H1 (cell line): ENCODE measurements at regions not wholly inside any gene's neighbourhood (a gene's known extent, or its start where the extent isn't known, plus 50 kb on each side); places are given as distances from the start of the nearest gene placed in this dataset.

Source experiments
- CTCF ChIA-PET: fragments of 300-600 bp; sonication (Branson Sonifier 250); formaldehyde crosslinking; loops from one replicate; lab custom pipeline; 2021; ENCODE audit not compliant: partially characterized antibody; lab: Charles Lee
- POLR2A ChIA-PET: fragments of 300-600 bp; sonication (Branson Sonifier 250); formaldehyde crosslinking; loops from one replicate; lab custom pipeline; 2021; ENCODE audit warnings: inconsistent platforms; ENCODE audit not compliant: partially characterized antibody; lab: Charles Lee
- DNase-seq, 2 experiments: peaks; one replicate each; pipeline versions ENCODE4 v3.0.0 to v3.0.0-alpha.2; 2010 to 2022; ENCODE audit warnings: low spot score in 2 of 2, low read depth in 1 of 2, mixed read lengths in 1 of 2
- FAIRE-seq: peaks from 2 replicates; lab custom pipeline; 2011; peaks lifted over from hg19 to GRCh38; lab: Jason Lieb, UNC
- H2AFZ ChIP-seq: 2 replicates; pipeline ENCODE4 v1.8.1; 2012; ENCODE audit warnings: low read length, inconsistent platforms
- H2AK5ac ChIP-seq: 2 replicates; pipeline ENCODE4 v1.6.1; 2013; ENCODE audit warnings: low read depth, low read length
- H2BK120ac ChIP-seq: replicated peaks from 2 replicates; pipeline ENCODE3; 2013; ENCODE audit warnings: low read depth, low read length, inconsistent platforms
- H2BK12ac ChIP-seq: 2 replicates; pipeline ENCODE4 v1.6.1; 2013; ENCODE audit warnings: low read depth, low read length
- H2BK15ac ChIP-seq: 2 replicates; pipeline ENCODE4 v1.6.1; 2013; ENCODE audit warnings: low read length
- H2BK20ac ChIP-seq: 2 replicates; pipeline ENCODE4 v1.6.1; 2013; ENCODE audit warnings: low read length
- H2BK5ac ChIP-seq: 2 replicates; pipeline ENCODE4 v1.6.1; 2013; ENCODE audit warnings: low read depth, low read length
- H3K14ac ChIP-seq: 2 replicates; pipeline ENCODE4 v1.6.1; 2013; ENCODE audit warnings: inconsistent platforms; ENCODE audit not compliant: insufficient read length
- H3K18ac ChIP-seq: 2 replicates; pipeline ENCODE4 v1.6.1; 2013; ENCODE audit warnings: low read length; ENCODE audit errors: extremely low read depth
- H3K23ac ChIP-seq: 2 replicates; pipeline ENCODE4 v1.6.1; 2013; ENCODE audit warnings: inconsistent platforms; ENCODE audit not compliant: insufficient read length
- H3K23me2 ChIP-seq: 2 replicates; pipeline ENCODE4 v1.6.1; 2013; ENCODE audit warnings: low read depth, low read length
- H3K27ac ChIP-seq: 2 replicates; pipeline ENCODE4 v1.6.1; 2011; ENCODE audit warnings: low read depth, low read length, inconsistent platforms
- H3K27me3 ChIP-seq, 4 experiments: replicated peaks in 1 of 4; 1 replicate in 1 of 4; 2 replicates in 3 of 4; pipeline versions ENCODE4 v1.6.1 to v1.8.1; 2011 to 2013; ENCODE audit warnings: low read length in 3 of 4, mild to moderate bottlenecking in 3 of 4, inconsistent platforms in 2 of 4, mixed read lengths in 2 of 4, moderate library complexity in 1 of 4; ENCODE audit not compliant: control insufficient read depth in 3 of 4, insufficient read depth in 3 of 4; ENCODE audit errors: extremely low read depth in 1 of 4
- H3K36me3 ChIP-seq, 4 experiments: 2 replicates each; pipeline versions ENCODE4 v1.6.1 to v1.8.1; 2011 to 2013; ENCODE audit warnings: mild to moderate bottlenecking in 4 of 4, low read length in 3 of 4, moderate library complexity in 2 of 4, control low read depth in 1 of 4, inconsistent platforms in 1 of 4; ENCODE audit not compliant: insufficient read depth in 4 of 4, control insufficient read depth in 2 of 4
- H3K4ac ChIP-seq: replicated peaks from 2 replicates; pipeline ENCODE3; 2013; ENCODE audit warnings: low read length, low read depth, mixed read lengths, inconsistent platforms; ENCODE audit not compliant: insufficient read length
- H3K4me1 ChIP-seq, 4 experiments: replicated peaks in 1 of 4; 1 replicate in 1 of 4; 2 replicates in 3 of 4; pipeline versions ENCODE4 v1.6.1 to v1.8.1; 2011 to 2013; ENCODE audit warnings: low read length in 3 of 4, inconsistent platforms in 2 of 4, mixed read lengths in 1 of 4; ENCODE audit not compliant: insufficient read depth in 4 of 4, control insufficient read depth in 3 of 4
- H3K4me2 ChIP-seq, 2 experiments: 2 replicates each; pipeline versions ENCODE4 v1.6.1 to v1.8.1; 2011 to 2013; ENCODE audit warnings: low read depth in 2 of 2, low read length in 2 of 2, control low read depth in 1 of 2, inconsistent platforms in 1 of 2, mild to moderate bottlenecking in 1 of 2; ENCODE audit not compliant: insufficient read depth in 1 of 2
- H3K4me3 ChIP-seq, 4 experiments: fragments of 200-600, 300-600 bp in 1 of 4; sonication (generic), shearing (Covaris generic), sonication (Bioruptor Twin) in 1 of 4; 2 replicates each; pipeline versions ENCODE4 v1.5.1 to v1.8.1; 2011 to 2016; ENCODE audit warnings: low read length in 4 of 4, low read depth in 3 of 4, control low read depth in 2 of 4, inconsistent platforms in 2 of 4, mild to moderate bottlenecking in 2 of 4, mixed read lengths in 1 of 4, moderate library complexity in 1 of 4; ENCODE audit not compliant: insufficient read depth in 2 of 4; ENCODE audit errors: extremely low read depth in 1 of 4
- H3K56ac ChIP-seq: replicated peaks from 2 replicates; pipeline ENCODE3; 2013; ENCODE audit warnings: low read depth, mild to moderate bottlenecking, mixed read lengths, low read length, inconsistent platforms; ENCODE audit not compliant: insufficient read length
- H3K79me1 ChIP-seq: 2 replicates; pipeline ENCODE4 v1.6.1; 2013; ENCODE audit warnings: low read depth, low read length, control low read depth
- H3K79me2 ChIP-seq, 2 experiments: 2 replicates each; pipeline versions ENCODE4 v1.6.1 to v1.8.1; 2012 to 2013; ENCODE audit warnings: low read length in 2 of 2, mild to moderate bottlenecking in 2 of 2, inconsistent platforms in 1 of 2; ENCODE audit not compliant: insufficient read depth in 2 of 2, control insufficient read depth in 1 of 2
- H3K9ac ChIP-seq, 4 experiments: replicated peaks in 1 of 4; 1 replicate in 1 of 4; 2 replicates in 3 of 4; pipeline versions ENCODE4 v1.6.1 to v1.8.1; 2011 to 2013; ENCODE audit warnings: low read depth in 3 of 4, low read length in 3 of 4, control low read depth in 2 of 4, mild to moderate bottlenecking in 2 of 4, moderate library complexity in 2 of 4, inconsistent platforms in 1 of 4; ENCODE audit errors: extremely low read depth in 1 of 4
- H3K9me3 ChIP-seq, 2 experiments: 2 replicates each; pipeline versions ENCODE4 v1.6.1 to v1.8.1; 2012 to 2013; ENCODE audit warnings: mild to moderate bottlenecking in 2 of 2, moderate library complexity in 2 of 2, control low read depth in 1 of 2, inconsistent platforms in 1 of 2, low read depth in 1 of 2, low read length in 1 of 2, mixed read lengths in 1 of 2; ENCODE audit not compliant: insufficient read depth in 2 of 2
- H4K20me1 ChIP-seq, 2 experiments: replicated peaks in 1 of 2; 2 replicates each; pipeline versions ENCODE3 to v1.8.1; 2011 to 2013; ENCODE audit warnings: inconsistent platforms in 2 of 2, low read length in 2 of 2, mild to moderate bottlenecking in 1 of 2; ENCODE audit not compliant: insufficient read depth in 2 of 2, control insufficient read depth in 1 of 2
- H4K5ac ChIP-seq: 2 replicates; pipeline ENCODE4 v1.6.1; 2013; ENCODE audit warnings: low read length, low read depth, mixed read lengths, inconsistent platforms; ENCODE audit not compliant: insufficient read length
- H4K8ac ChIP-seq: 2 replicates; pipeline ENCODE4 v1.8.0; 2013; ENCODE audit warnings: mild to moderate bottlenecking, moderate library complexity, low read length, inconsistent platforms; ENCODE audit not compliant: insufficient read depth; ENCODE audit errors: extremely low read depth
- H4K91ac ChIP-seq: replicated peaks from 2 replicates; pipeline ENCODE3; 2013; ENCODE audit warnings: low read length, mixed read lengths, inconsistent platforms; ENCODE audit not compliant: insufficient read length
- BCL11A ChIP-seq, 2 experiments: IDR thresholded peaks; one replicate each; pipeline ENCODE4 v1.6.1; 2011; ENCODE audit warnings: low read depth in 2 of 2, low read length in 2 of 2, mild to moderate bottlenecking in 2 of 2
- BRCA1 ChIP-seq: IDR thresholded peaks from 2 replicates; pipeline ENCODE4 v1.6.1; 2012; ENCODE audit warnings: low read depth, low read length, improper control_type of control experiment
- CBX8 ChIP-seq: fragments of 300-800, 300-1000 bp; sonication (generic); IDR thresholded peaks from 2 replicates; pipeline ENCODE4 v1.7.1; 2016; ENCODE audit warnings: low read depth, low read length, borderline replicate concordance
- EP300 ChIP-seq, 2 experiments: IDR thresholded peaks; 1 replicate in 1 of 2; 2 replicates in 1 of 2; pipeline ENCODE4 v1.6.1; 2011 to 2012; ENCODE audit warnings: low read depth in 2 of 2, low read length in 2 of 2, mild to moderate bottlenecking in 2 of 2, borderline replicate concordance in 1 of 2, inconsistent platforms in 1 of 2, moderate library complexity in 1 of 2
- GABPA ChIP-seq: IDR thresholded peaks from 2 replicates; pipeline ENCODE4 v1.6.1; 2011; ENCODE audit warnings: mild to moderate bottlenecking, low read length, moderate library complexity, borderline replicate concordance; ENCODE audit not compliant: insufficient read depth
- GTF2F1 ChIP-seq: IDR thresholded peaks from 2 replicates; pipeline ENCODE4 v1.6.1; 2012; ENCODE audit warnings: low read depth, low read length, improper control_type of control experiment, borderline replicate concordance
- PHF8 ChIP-seq: fragments of 200-600 bp; sonication (generic); conservative IDR thresholded peaks from 2 replicates; pipeline ENCODE4 v1.7.1; 2012; ENCODE audit warnings: low read depth, mild to moderate bottlenecking, inconsistent platforms, low read length, moderate library complexity
- POLR2AphosphoS5 ChIP-seq: IDR thresholded peaks from 2 replicates; pipeline ENCODE4 v1.6.1; 2011; ENCODE audit warnings: low read depth, low read length
- RAD21 ChIP-seq, 2 experiments: IDR thresholded peaks in 1 of 2; conservative IDR thresholded peaks in 1 of 2; 2 replicates each; pipeline ENCODE4 v1.6.1; 2011; ENCODE audit warnings: low read depth in 2 of 2, low read length in 2 of 2, improper control_type of control experiment in 1 of 2, inconsistent platforms in 1 of 2, mild to moderate bottlenecking in 1 of 2, moderate library complexity in 1 of 2
- SIN3A ChIP-seq, 2 experiments: IDR thresholded peaks in 1 of 2; conservative IDR thresholded peaks in 1 of 2; 2 replicates each; pipeline ENCODE4 v1.6.1; 2011 to 2012; ENCODE audit warnings: low read length in 2 of 2, improper control_type of control experiment in 1 of 2, low read depth in 1 of 2, mild to moderate bottlenecking in 1 of 2
- SP2 ChIP-seq: IDR thresholded peaks from 2 replicates; pipeline ENCODE4 v1.6.1; 2012; ENCODE audit warnings: mild to moderate bottlenecking, low read length, inconsistent platforms
- SP4 ChIP-seq: IDR thresholded peaks from 2 replicates; pipeline ENCODE4 v1.6.1; 2012; ENCODE audit warnings: low read length, inconsistent platforms
- TCF12 ChIP-seq: IDR thresholded peaks from 2 replicates; pipeline ENCODE4 v1.6.1; 2011; ENCODE audit warnings: low read depth, mild to moderate bottlenecking, low read length
- WGBS, 2 experiments: shearing (Covaris generic) in 1 of 2; methylation state at CpG; one replicate each; pipeline versions ENCODE4 v1.1.6 to v1.1.7; 2013 to 2015; ENCODE audit warnings: low lambda C conversion rate in 2 of 2, mixed read lengths in 2 of 2, inconsistent platforms in 1 of 2, low coverage in 1 of 2, missing lambda C conversion rate in 1 of 2; ENCODE audit not compliant: insufficient replicate concordance in 2 of 2, insufficient coverage in 1 of 2, insufficient read length in 1 of 2; ENCODE audit errors: extremely low coverage in 1 of 2, missing lambda C conversion rate in 1 of 2; 5-methylcytosine and 5-hydroxymethylcytosine counted together
- TF ChIP-seq, protein P1 (sequence below): IDR thresholded peaks from 2 replicates; pipeline ENCODE4 v1.6.1; 2012; ENCODE audit warnings: inconsistent platforms

DNA sequence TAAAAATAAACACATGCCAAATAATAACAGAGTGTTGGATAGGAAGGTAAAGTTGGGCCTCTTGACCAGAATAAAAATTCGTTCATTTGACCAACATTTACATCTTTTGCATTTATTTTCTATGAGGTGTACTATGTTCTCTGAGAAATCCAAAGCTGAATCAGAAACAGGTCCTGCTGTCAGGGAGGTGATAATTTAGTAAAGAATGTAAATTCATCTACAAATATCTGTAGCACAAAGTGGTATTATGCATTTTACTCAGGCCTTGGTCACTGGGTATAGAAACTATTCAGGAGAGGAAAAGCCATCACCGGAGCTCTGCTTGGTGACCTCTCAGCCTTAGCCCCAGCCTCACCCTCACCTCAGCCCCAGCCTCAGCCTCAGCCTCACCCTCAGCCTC, 208.9 kb downstream of the SPP2 start:
- Histone ChIP-seq H2BK120ac (no peak overlapping the region), H3K27me3 (no peaks in the 10 kb centered on the region), H3K9me3 (no peaks in the 10 kb centered on the region), H4K20me1 (no peaks in the 10 kb centered on the region), H3K9ac (no peak overlapping the region), H4K91ac (no peak overlapping the region), H2BK5ac (no peak overlapping the region), H3K4me2 (no peak overlapping the region), H2BK20ac (no peak overlapping the region; the same call in 1 of the 2 replicates), H3K18ac (no peak overlapping the region), H3K36me3 (no peaks in the 10 kb centered on the region), H3K14ac (no peak overlapping the region), H4K5ac (no peak overlapping the region), H2AK5ac (no peak overlapping the region), H3K23me2 (no peaks in the 10 kb centered on the region), H3K79me2 (no peaks in the 10 kb centered on the region), H2AFZ (no peak overlapping the region), H3K4ac (no peak overlapping the region), H3K56ac (no peak overlapping the region), H3K27ac (no peak overlapping the region), H3K79me1 (no peaks in the 10 kb centered on the region), H2BK15ac (no peak overlapping the region), H3K4me1 (peaks cover 0 to 5% (median 0%) of the 10 kb centered on the region in 4 experiments; a peak in 2 of 7 replicates), H3K23ac (no peak overlapping the region), H3K4me3 (no peak overlapping the region), H4K8ac (no peak overlapping the region), H2BK12ac (no peak overlapping the region)
- WGBS, 2 experiments = 86% methylated on average over 2 of the region's 2 CpGs; no CpG with 5 or more reads in 1 of the 2 experiments
- no peak for DNase-seq
- CTCF ChIA-PET = interaction anchor here (1.1 to 2.3 kb wide), 3 partner anchors 8 to 243 kb away, joined by 3 to 8 read pairs (median 5); no protein-coding TSS in a partner anchor
- POLR2A ChIA-PET = interaction anchor here (0.6 kb wide), 1 partner anchor 9 kb away, joined by 4 read pairs; no protein-coding TSS in a partner anchor
- FAIRE-seq = no peak
- TF ChIP-seq TCF12 = no peak
- no peak for TF ChIP-seq RAD21 (IDR thresholded peaks at IDR 0.05 in 1 of 2, conservative IDR thresholded peaks at IDR 0.05 in 1 of 2; ENCODE audit: low read depth in 2 of 2, low read length in 2 of 2)
- no peak for TF ChIP-seq SP4
- TF ChIP-seq CBX8 = no peak
- TF ChIP-seq POLR2AphosphoS5 = no peak
- TF ChIP-seq SIN3A (conservative IDR thresholded peaks at IDR 0.05 in 1 of 2, IDR thresholded peaks at IDR 0.05 in 1 of 2; ENCODE audit: low read depth in 1 of 2, low read length in 2 of 2) = no peak
- TF ChIP-seq EP300 (IDR thresholded peaks at IDR 0.05; ENCODE audit: borderline replicate concordance in 1 of 2, low read depth in 2 of 2, low read length in 2 of 2) = no peak
- TF ChIP-seq SP2 = no peak
- TF ChIP-seq BRCA1 = no peak
- no peak for TF ChIP-seq PHF8
- no peak for TF ChIP-seq GABPA
- no peak for TF ChIP-seq BCL11A (IDR thresholded peaks at IDR 0.05; ENCODE audit: low read depth in 2 of 2, low read length in 2 of 2)
- TF ChIP-seq, protein P1, sequence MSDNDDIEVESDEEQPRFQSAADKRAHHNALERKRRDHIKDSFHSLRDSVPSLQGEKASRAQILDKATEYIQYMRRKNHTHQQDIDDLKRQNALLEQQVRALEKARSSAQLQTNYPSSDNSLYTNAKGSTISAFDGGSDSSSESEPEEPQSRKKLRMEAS = no peak
- no peak for TF ChIP-seq GTF2F1
